Upper lobe of left lung (tissue), 6 donors: ENCODE measurements at regions not wholly inside any gene's neighbourhood (a gene's known extent, or its start where the extent isn't known, plus 50 kb on each side); places are given as distances from the start of the nearest gene placed in this dataset.
A peak's percentile ranks its signal among the peaks of the same experiment; 100 is the strongest.

Experiments
- ATAC-seq, 2 donors: fragments of 200-7000 bp; cut with Tn5 transposase; one replicate each; pipeline ENCODE4 v1.9.1; 2022; ENCODE audit warnings: mild to moderate bottlenecking in 2 of 2, moderate library complexity in 2 of 2; ENCODE audit not compliant: low FRiP score in 2 of 2
- DNase-seq, 2 donors: peaks; one replicate each; pipeline ENCODE4 v3.0.0-alpha.2; 2019 to 2020
- H3K27ac ChIP-seq, 4 donors: fragments of 200-600 bp; sonication (generic); one replicate each; pipeline ENCODE4 v1.5.1; 2016 to 2019
- H3K27me3 ChIP-seq, 4 donors: fragments of 200-600 bp; sonication (generic); one replicate each; pipeline ENCODE4 v1.5.1; 2017 to 2019
- H3K36me3 ChIP-seq, 4 donors: fragments of 200-600 bp; sonication (generic); one replicate each; pipeline ENCODE4 v1.5.1; 2016 to 2019
- H3K4me1 ChIP-seq, 4 donors: fragments of 200-600 bp; sonication (generic); one replicate each; pipeline ENCODE4 v1.5.1; 2018 to 2019
- H3K4me3 ChIP-seq, 4 donors: fragments of 200-600 bp; sonication (generic); one replicate each; pipeline ENCODE4 v1.5.1; 2017 to 2019; ENCODE audit warnings: mild to moderate bottlenecking in 2 of 4, moderate library complexity in 1 of 4
- H3K9me3 ChIP-seq, 4 donors: fragments of 200-600 bp; sonication (generic); one replicate each; pipeline ENCODE4 v1.5.1; 2018 to 2019
- EP300 ChIP-seq, 4 donors: sonication (generic); formaldehyde crosslinking; IDR thresholded peaks; one replicate each; pipeline ENCODE4 v1.5.1; 2017; ENCODE audit warnings: antibody characterized with exemption in 4 of 4, control low read depth in 2 of 4
- POLR2A ChIP-seq, 4 donors: fragments of 450-650 bp; IDR thresholded peaks; one replicate each; pipeline ENCODE4 v1.5.1; 2016 to 2017; ENCODE audit warnings: antibody characterized with exemption in 4 of 4, mild to moderate bottlenecking in 2 of 4
- POLR2AphosphoS5 ChIP-seq, 2 donors: sonication (generic); formaldehyde crosslinking; IDR thresholded peaks; one replicate each; pipeline ENCODE4 v1.5.1; 2017; ENCODE audit warnings: antibody characterized with exemption in 2 of 2
- WGBS, 2 donors: methylation state at CpG; one replicate each; pipeline ENCODE4 v1.1.5; 2017 to 2018; 5-methylcytosine and 5-hydroxymethylcytosine counted together
- TF ChIP-seq, protein P1 (sequence below), 6 experiments: fragments of 450-650 bp in 4 of 6; fragments of 200-600 bp in 2 of 6; sonication (generic) in 2 of 6; IDR thresholded peaks; one replicate each; pipeline ENCODE4 v1.5.1; 2016 to 2019; ENCODE audit warnings: antibody characterized with exemption in 6 of 6
- donor health status: DM: no; HTN: no; CAD: no; lungs with moderate emphysema.
- donor health status: DM: no; HTN: yes; CAD: no; lungs with severe emphysema.

GRCh38 chr13:47461816-47462215 lies 539.3 kb downstream of the SUCLA2 start:
- ATAC-seq (no peak), DNase-seq (no peak)
- TF ChIP-seq POLR2AphosphoS5 (IDR thresholded peaks at IDR 0.05) (no peak), EP300 (IDR thresholded peaks at IDR 0.05) (no peak), POLR2A (IDR thresholded peaks at IDR 0.05) (no peak)
- TF ChIP-seq, protein P1, sequence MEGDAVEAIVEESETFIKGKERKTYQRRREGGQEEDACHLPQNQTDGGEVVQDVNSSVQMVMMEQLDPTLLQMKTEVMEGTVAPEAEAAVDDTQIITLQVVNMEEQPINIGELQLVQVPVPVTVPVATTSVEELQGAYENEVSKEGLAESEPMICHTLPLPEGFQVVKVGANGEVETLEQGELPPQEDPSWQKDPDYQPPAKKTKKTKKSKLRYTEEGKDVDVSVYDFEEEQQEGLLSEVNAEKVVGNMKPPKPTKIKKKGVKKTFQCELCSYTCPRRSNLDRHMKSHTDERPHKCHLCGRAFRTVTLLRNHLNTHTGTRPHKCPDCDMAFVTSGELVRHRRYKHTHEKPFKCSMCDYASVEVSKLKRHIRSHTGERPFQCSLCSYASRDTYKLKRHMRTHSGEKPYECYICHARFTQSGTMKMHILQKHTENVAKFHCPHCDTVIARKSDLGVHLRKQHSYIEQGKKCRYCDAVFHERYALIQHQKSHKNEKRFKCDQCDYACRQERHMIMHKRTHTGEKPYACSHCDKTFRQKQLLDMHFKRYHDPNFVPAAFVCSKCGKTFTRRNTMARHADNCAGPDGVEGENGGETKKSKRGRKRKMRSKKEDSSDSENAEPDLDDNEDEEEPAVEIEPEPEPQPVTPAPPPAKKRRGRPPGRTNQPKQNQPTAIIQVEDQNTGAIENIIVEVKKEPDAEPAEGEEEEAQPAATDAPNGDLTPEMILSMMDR (IDR thresholded peaks at IDR 0.05) = no peak
- 67 to 83% methylated on average over 1 of the region's 1 CpG for WGBS, 2 donors
- Histone ChIP-seq H3K4me1 (no peaks in the 10 kb centered on the region), H3K36me3 (no peaks in the 10 kb centered on the region), H3K9me3 (no peaks in the 10 kb centered on the region), H3K27me3 (no peaks in the 10 kb centered on the region), H3K4me3 (no peak overlapping the region), H3K27ac (no peak overlapping the region)

DNA sequence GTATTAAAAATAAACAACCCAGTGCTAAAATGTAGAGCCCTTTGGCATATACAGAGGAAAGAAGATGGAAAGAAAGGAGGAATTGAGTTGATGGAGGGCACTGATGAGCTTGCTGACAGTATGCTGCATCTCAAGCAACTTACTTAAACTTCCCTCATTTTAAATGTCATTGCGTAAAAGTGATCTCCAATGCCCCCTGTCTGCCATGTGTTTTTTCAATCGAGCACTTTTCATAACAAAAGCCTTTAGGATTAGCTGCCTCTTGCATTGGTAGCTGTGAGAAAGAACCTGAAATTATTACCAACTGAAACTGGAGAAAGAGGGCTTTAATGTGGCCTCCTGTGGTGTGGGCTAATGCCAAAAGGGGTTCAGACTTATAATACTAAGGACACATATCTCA lies 541.6 kb downstream of the SUCLA2 start:
- Histone ChIP-seq H3K27me3 (no peaks in the 10 kb centered on the region), H3K27ac (no peak overlapping the region), H3K9me3 (no peaks in the 10 kb centered on the region), H3K36me3 (no peaks in the 10 kb centered on the region), H3K4me1 (no peaks in the 10 kb centered on the region), H3K4me3 (no peak overlapping the region)
- TF ChIP-seq, protein P1 (IDR thresholded peaks at IDR 0.05) = no peak
- TF ChIP-seq POLR2A (IDR thresholded peaks at IDR 0.05) (no peak), EP300 (IDR thresholded peaks at IDR 0.05) (no peak), POLR2AphosphoS5 (IDR thresholded peaks at IDR 0.05) (no peak)
- WGBS, 2 donors = 22 to 29% methylated on average over 2 of the region's 2 CpGs
- DNase-seq (no peak), ATAC-seq (no peak)

- Histone ChIP-seq H3K27ac (no peak overlapping the region), H3K4me3 (no peak overlapping the region), H3K4me1 (no peaks in the 10 kb centered on the region), H3K9me3 (no peaks in the 10 kb centered on the region), H3K27me3 (no peaks in the 10 kb centered on the region), H3K36me3 (no peaks in the 10 kb centered on the region)
- TF ChIP-seq, protein P1 (IDR thresholded peaks at IDR 0.05) = no peak
- no peak for TF ChIP-seq POLR2A (IDR thresholded peaks at IDR 0.05)
- ATAC-seq = no peak
- DNase-seq = no peak
Observed at GRCh38 chr13:47457626-47458025, 543.4 kb downstream of the SUCLA2 start.

GRCh38 chr13:47455626-47456025 lies 545.4 kb downstream of the SUCLA2 start:
- H3K9me3 ChIP-seq = no peaks in the 10 kb centered on the region
- DNase-seq (peak in 1 of 2 donors; percentile 33), ATAC-seq (peak in 1 of 2 donors; percentile 41)
- no peaks in the 10 kb centered on the region for H3K27me3 ChIP-seq
- TF ChIP-seq, protein P1 (IDR thresholded peaks at IDR 0.05) = no peak
- TF ChIP-seq EP300 (IDR thresholded peaks at IDR 0.05) = no peak
- TF ChIP-seq POLR2AphosphoS5 (IDR thresholded peaks at IDR 0.05) = no peak
- no peak for TF ChIP-seq POLR2A (IDR thresholded peaks at IDR 0.05)
- no peaks in the 10 kb centered on the region for H3K4me1 ChIP-seq
- no peaks in the 10 kb centered on the region for H3K36me3 ChIP-seq
- no peak overlapping the region for H3K4me3 ChIP-seq
- no peak overlapping the region for H3K27ac ChIP-seq

DNA sequence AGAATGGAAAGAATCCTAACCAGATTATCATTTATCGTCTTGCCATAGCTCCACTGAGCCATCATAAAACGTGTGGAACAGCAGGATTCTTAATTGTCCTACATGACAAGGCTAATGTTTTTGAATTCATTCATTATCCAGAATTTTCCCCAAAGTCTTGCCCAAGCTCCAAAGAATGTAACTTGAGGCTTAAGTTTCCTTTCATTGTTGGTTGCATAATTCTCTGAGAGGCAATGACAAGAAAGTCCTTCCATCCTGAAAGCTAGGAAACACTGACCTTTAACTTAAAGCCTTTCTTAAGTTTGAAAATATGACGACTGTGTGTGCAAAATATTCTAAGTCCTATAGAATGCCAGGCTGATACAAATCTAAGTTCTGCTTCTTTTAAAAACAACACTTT lies 546.1 kb downstream of the SUCLA2 start:
- 55% methylated on average over 3 of the region's 3 CpGs for WGBS, 2 donors
- no peaks in the 10 kb centered on the region for H3K27me3 ChIP-seq
- TF ChIP-seq POLR2A (IDR thresholded peaks at IDR 0.05) (no peak), POLR2AphosphoS5 (IDR thresholded peaks at IDR 0.05) (no peak), EP300 (IDR thresholded peaks at IDR 0.05) (no peak)
- TF ChIP-seq, protein P1 (IDR thresholded peaks at IDR 0.05) = no peak
- no peaks in the 10 kb centered on the region for H3K4me1 ChIP-seq
- H3K27ac ChIP-seq = no peak overlapping the region
- no peaks in the 10 kb centered on the region for H3K9me3 ChIP-seq
- no peak overlapping the region for H3K4me3 ChIP-seq
- H3K36me3 ChIP-seq = no peaks in the 10 kb centered on the region
- DNase-seq (no peak), ATAC-seq (no peak)
